ENCODE measurements at regions not wholly inside any gene's neighbourhood (a gene's known extent, or its start where the extent isn't known, plus 50 kb on each side); places are given as distances from the start of the nearest gene placed in this dataset.
"Not testable (repeated sequence)": the region's sequence is repeated elsewhere in the genome, so short reads cannot be mapped to it uniquely, and the experiment has no call there.

DNA sequence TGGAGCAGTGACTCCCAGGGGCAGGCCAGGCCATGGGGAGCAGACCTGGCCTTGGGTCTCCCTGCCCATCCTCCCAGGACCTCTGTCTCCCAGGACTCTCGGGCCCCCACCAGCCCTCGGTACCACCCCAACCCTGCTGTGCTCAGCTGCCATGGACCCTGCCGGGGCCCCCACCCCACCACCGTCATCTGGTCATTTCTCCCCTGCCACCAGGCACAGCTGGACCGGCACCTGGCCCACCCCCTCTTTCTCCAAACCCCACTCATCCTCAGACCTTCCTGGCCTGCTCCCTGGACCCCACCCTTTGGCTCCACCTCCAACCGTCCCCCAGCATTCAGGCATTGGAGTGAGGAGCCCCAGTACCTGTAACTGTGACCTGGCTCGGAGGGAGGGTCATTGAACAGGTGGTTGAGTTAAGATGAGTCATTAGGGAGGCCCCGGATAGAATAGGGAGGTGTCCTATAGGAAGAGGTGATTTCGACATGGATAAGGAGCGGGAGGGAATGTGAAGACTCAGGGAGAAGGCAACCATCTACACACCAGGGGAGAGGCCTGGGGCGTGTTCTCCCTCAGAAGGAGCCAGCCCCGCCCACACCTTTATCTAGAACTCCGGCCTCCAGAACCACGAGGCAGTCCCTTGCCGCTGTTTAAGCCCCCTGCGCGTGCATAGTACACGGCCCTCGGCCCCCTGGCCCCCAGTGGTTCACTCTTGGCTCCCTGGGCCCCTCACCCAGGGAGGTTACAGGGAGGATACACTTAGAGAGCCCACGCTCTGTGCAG, 1395.9 kb downstream of the BRD1 start:
- no peak for DNase-seq

DNA sequence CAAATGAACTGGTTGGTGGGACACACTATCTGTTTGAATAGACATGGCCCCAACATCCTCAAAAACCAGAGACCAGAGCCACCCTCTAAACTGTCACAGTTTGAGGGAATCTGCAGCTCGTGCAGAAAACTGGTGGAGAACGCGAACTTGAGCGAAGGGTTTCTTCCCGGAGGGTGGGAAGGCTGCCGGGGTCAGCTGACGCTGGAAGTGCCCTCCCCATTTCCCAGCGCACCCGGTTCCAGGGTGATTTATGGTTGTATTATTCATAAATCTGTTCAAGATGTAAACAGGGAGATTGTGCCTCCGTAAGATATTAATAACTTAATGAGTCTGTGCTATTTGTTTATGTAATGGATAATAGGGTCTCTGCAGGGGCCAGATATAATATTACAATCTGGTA, 1396.7 kb downstream of the BRD1 start:
- DNase-seq, result no peak

DNA sequence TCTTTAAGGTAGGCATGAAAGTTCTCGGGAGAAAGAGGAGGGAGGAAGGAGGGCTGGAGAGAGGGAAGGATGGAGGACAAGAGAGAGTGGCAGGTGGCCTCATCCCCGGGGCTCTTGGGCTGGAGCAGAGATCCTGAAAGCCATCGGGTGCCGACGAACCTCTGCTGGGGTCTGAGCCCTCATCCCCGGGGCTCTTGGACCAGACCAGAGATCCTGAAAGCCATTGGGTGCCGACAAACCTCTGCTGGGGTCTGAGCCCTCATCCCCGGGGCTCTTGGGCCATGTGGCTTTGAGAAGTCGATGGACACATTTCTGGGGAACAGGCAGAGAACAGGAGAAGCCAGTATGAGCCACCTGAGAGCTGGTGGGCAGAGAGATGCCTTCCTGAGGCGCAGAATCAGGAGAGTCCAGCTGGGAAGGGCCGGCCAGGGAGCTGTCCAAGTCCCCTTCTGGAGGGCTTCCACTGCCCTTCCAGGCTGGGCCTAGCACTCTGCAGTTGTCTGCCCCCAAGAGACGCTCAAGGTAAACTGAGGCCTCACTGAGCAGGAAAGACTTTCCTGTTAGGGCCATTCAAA, 1398.1 kb downstream of the BRD1 start:
- DNase-seq, result no peak

DNA sequence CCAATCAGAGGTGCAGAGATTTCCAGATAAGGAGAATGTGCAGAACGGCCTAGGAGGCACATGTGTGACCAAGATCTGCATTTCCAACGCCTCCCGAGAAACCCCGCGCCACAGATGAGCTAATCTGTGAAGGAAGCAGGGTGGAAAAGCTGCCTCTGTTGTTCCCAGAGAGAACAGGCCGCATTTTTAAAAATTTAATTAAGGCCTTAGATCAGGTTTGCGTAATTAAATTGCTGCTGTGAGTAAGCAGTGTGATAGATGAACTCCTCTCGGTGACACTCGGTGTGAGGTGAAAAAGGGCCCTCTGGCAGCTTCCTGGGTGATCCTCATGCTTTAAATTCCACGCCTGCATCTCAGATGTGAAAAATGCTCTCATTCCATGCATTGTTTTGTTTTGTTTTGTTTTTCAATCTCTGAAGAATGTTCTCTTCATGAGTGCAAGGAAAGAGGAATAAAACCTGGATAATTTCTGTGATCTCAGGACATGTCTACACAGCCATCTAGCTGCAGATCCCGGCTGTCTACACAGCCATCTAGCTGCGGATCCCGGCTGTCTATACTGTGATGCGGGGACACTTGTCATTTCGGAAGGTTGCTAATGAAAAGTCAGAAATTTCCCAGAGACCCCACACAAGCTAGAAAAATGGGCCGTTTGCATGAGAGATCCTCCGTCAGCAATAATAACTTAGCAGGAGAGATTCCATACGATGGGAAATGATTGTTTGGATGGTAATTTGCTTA, 1398.9 kb downstream of the BRD1 start:
- DNase-seq, result no peak

DNA sequence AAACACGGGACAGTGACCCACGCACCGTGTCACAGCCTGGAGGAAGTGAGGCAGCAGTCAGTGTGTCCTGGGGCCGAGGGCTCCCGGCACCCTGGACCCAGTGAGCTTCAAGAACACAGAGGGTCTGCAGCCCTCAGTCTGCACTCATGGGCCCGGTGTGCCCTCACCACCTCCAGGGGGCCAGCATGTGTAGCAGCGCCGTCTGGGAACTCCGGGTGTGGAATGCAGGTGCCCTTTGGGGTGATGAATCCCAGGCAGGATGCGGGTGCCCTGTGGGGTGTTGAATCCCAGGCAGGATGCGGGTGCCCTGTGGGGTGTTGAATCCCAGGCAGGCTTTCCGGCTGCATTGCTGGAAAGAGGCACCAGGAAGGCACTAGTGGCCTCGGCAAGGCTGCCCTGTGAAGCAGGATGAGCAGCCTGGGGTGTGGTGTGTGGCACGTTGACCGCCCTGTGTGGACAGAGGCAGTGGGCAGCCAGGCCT, 1399.9 kb downstream of the BRD1 start:
- no peak for DNase-seq

DNA sequence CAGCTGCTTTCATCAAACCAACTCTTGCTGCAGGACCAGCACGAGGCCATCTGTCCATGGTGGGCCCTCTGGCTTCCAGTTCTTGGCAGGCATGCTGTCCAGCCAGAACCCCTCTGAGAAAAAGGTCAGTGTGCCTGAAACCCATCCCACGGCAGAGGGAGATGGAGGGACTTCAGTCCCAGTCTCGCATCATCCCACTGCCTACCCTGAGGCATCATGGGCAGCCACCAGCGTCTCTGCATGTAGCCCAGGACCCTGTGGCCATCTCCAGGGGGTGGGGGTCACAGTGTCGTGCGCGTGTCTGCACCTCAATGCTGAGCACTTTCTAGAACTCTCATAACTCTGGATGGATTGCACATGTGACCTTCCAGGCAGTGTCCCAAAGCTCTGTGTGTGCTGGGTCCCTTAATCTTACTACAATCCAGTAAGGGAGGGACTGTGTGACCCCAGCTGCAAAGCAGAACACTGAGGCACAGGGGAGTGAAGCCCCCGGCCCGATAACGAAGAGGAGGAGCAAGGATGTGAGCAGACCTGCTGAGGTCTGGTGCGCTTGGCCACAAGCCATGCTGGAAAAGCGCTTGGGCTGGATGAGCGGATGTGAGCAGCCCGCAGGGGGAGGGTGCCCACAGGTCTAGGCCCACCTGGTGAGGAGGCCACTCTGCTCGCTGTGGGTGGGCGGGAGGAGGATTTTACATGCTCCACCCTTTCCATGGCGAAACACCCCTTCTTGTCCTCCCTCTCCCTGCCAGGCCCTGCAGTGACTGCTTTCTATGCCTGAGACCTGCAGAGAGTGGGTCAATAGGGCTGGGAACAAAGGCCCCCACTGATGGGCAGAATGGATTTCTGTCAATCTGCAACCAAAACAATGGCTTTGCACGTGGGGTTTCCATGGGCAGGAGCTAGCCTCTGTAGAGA, 1401.0 kb downstream of the BRD1 start:
- no peak for DNase-seq

DNA sequence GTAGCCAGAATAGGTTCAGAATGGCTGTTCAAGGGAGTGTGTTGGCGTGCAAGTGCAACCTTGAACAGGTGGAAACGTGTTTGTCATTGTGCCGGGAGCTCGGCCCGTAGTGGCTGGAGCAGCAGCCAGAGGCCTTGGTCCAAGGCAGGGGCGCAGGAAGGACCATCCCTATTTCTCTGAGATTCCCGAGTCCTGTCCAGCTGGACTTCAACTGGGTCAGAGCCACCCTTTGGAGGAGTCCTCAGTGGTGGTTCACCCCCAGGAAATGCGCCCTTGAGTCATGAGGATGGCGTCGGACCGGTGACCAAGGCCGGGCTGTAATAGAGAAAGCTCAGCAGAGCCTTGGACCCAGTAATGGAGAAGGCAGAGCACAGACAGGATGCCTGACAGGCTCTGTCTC, 1402.0 kb downstream of the BRD1 start:
- no peak for DNase-seq

DNA sequence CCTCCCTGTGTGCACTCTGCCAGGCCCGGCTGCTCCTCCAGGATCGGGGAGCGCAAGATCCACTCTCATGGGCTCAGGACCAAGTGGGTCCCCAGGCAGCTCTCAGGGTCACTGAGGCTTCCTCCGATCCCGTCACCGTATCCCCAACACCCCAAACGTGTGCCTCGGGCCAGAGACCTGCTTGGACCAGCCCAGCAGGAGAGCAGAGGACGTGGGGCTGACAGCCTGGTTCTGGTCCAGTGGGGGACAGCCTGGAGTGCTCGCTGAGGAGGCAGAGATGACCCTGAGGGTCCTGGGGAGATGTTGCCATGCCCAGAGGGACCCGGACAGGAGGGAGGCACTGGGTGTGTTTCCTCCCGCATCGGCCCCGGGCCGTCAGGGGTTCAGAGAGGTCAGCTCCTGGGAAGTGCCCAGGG, 1402.6 kb downstream of the BRD1 start:
- DNase-seq, result no peak

DNA sequence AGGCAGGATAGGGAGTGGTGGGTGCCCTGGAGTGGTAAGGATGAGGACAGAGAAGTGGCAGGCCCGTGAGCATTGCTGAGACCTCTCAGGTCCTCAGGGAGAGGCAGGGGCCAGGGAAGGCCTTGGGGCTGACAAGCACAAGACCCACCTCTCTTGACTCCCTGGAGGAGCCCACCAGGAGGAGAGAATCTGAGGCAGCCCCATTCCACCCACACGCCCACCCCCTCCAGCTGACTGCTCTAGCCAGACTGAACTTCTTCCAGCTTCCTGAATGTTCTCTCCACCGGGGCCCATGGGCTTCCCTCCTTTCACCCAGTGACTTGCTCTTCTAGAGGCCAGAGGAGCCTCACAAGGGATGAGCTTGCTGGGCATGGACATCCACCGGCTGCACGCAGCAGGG, 1403.0 kb downstream of the BRD1 start:
- DNase-seq, result no peak

DNA sequence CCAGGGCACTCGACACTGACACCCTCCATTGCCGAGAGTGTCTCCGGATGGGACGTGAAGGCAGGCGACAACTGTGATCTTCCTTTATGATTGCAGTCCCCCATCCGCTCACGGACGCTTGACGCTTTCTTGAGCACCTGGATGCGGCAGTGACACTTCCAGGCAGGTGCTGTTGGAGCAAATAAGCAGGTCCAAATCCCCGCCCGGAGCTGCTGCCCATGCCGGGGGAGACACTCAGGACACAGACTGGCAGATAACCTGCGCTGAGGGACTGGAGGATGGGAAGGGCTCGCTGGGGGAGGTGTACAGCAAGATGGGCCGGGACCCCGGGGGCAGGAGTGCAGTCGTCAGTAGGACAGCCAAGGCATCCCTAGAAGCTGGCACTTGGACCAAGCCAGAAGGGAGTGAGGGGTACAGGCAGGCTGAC, 1403.5 kb downstream of the BRD1 start:
- no peak for DNase-seq

DNA sequence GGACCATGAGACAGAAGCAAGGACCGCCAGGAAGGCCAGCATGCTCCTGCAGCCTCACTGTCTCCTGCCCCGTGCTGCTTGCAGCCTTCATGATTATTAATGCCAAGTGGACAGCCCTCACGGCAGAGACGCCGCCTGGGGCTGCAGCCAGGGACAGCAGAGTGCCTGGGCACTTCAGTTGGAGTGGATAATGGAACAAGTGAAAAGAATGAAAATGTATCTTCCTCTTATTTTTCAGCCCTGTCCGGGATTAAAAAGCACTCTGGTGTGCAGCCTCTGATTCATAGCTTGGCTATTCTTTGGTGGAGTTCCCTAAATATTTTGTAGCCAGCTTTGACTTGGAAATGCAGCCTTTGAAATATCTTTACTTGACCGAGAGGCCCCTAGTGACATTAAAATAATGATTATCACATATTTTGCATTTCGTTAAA, 1404.2 kb downstream of the BRD1 start:
- no peak for DNase-seq

DNA sequence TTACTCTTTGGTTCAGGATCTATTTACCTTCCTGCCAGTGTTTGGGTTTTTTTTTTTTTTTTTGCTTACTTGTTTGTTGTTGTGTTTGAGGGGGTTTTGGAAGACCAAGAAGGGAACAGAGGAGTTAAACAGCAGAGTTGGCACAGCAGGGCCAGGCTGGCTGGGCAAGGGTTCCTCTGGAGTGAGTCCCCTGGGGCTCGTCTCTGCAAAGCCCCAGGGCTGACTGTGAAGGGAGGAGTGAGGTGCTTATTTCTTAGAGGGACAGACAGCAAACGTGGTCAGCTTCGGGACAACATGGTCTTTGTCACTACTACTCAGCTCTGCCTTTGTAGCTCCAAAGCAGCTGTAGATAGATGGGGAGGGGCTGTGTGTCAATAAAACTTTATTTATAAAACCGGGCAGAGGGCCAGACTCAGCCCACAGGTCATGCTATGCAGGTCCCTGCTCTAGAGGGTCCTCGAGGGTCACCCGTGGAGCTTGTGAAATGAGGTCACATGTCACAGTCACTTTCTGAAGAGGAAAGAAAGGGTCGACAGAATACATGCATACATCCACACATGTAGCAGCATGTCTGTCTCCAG, 1404.7 kb downstream of the BRD1 start:
- no peak for DNase-seq

DNA sequence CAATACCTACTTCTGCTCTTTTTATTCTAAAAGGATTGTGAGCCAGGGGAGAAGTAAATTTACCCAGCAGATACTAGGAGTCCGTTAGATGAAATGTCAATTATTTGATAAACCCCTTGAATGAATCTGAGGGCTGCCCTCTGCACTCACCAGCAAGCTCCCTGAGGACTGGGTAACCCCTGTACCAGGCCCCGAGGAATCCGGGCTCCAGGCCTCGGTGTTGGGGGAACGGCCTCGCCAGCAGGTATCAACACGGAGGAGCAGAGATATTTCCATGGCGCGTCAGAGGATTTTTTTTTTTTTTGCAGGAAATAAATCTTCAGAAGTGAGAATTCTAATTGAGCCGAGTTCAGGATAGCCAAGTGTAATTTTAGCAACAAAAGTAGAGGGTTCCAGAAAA, 1408.8 kb downstream of the BRD1 start:
- DNase-seq, result no peak

DNA sequence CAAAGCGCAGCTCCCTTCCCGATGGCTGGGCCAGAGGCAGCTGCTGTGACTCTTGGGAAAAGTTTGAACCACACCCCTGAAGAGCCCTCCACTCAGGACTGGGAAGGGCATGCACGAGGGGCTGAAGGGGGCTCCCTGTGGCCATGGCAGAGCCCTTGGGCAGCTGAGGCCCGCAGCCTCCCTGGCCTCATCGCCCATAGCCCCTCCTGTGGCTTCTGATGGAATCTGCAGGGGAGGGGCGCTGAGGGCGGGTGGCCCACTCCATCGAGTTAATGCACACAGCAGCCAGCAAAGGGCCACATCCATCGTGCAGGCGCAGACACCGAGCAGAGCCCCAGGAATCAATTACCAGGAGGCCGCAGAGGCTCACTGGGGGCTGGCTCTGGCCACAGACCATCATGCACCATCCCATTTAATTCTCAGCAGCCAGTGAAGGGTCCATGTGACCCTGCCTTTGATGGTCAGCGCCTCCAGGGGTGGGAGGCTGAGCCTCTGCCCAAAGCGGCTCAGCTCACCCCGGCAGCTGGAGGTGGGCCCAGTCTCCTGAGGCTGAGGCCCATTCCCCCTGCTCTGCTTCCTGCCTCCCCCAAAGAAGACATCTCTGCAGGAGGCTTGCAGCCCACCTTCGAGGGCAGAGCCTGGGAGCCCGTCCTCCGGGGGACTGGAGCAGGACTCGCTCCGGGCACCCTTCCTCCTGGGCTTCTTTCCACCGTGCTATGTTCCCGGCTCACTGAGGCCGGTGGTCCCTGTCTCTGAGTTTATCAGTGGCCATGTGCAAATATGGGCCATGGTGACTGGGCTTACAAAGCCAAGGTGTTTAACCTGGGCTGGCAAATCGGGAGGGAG, 1410.2 kb downstream of the BRD1 start:
- DNase-seq, result no peak

DNA sequence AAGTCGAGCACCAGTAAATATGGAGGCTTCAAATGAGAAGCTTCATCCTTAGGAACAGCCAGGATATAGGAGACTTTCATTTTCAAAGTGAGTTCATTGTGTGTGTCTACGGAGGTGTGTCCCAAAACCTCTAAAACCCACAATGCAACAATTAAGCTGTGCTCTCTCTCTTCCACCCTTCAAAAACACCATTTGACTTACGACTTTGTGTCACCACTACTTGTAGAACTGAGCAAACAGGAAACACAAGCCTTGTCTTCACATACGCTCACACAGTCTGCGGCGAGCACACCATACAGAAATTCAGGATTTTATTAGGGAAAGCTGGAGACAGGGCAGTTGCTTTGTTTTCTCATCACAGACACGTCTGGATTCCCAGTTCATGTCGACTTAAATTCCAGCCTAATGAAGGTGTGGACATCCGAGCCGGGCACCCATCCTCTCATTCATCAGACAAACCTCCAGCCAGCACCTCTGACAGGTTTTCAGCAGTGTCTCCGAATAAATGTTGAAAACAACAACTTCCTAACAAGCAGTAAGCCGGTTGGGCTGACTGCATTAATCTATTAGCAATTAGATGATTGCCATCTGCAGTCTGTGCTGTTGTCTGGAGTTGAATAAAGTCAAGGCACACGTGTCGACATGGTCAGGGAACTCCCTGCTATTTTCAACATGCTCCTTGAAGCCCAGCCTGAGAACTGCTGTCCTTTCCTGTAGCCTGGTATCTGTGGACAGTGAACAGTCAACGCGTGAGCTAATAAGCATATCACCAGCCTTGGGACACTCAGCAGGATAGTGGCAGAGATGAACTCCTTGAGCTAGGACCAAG, 1411.1 kb downstream of the BRD1 start:
- DNase-seq, result no peak

DNA sequence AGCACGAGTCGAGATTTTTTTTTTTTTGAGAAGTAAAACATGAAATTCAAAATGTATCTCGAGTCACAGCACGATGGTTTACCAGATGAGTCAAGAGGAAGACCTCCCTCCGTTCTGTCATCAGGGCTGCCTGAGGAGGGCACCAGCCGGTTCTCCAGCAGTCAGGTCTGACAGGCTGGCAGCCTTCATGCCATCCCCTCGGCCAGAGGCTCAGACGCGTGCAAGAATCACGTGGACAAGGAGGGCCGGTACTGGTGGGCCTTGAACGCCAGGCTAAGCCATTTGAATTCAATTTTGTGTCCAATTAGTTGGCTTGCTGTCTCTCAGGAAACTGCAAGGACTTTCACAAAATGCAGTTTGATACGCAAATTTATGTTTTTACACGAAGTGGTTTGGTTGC, 1412.2 kb downstream of the BRD1 start:
- no peak for DNase-seq

DNA sequence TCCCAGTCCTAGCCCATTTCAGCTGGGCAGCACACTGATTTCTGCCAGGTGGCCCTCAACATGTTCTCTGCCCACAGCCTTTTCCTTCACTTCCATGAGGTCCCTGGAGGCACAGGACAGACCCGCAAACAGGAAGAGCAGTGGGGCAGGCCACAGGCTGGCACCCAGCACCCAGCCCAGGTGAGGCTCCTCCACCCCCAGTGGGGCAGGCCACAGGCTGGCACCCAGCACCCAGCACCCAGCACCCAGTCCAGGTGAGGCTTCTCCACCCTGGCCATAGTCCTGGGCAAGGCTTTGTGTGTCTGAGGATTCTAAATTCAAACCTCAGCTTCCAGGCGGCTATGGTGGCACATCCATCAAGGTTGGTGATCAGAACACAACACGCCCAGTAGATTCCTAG, 1413.0 kb downstream of the BRD1 start:
- no peak for DNase-seq

DNA sequence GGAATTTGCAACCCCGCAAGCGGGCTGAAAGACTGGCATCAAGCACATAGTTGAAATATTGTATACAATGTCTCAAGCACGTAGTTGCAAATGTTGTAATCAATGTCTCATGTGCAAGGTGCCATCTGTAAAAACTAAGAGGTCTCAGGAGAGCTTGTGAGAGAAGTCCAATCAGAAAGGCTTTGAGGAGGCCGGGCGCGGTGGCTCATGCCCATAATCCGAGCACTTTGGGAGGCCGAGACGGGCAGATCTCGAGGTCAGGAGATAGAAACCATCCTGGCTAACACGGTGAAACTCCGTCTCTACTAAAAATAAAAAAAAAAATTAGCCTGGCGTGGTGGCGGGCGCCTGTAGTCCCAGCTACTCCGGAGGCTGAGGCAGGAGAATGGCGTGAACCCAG, 1414.7 kb downstream of the BRD1 start:
- DNase-seq, result not testable (repeated sequence)

DNA sequence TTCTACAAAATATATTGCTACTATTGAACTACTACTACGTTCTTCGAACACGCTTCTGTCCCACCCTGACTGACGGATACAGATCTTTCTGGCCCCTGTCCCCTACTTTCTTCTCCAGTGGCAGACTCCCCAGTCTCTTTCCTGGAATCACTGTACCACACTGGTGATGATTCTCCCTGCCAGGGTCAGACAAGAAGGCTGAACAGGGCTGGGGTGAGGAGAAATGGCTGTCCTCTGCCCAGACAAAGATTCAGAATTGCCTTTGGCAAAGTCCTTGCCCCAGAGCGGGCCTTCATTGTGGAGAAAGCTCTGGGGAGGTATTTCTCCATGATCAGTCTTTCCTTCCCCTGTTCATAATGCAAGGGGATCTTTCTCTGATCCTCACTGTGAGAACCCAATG, 1417.1 kb downstream of the BRD1 start:
- no peak for DNase-seq

DNA sequence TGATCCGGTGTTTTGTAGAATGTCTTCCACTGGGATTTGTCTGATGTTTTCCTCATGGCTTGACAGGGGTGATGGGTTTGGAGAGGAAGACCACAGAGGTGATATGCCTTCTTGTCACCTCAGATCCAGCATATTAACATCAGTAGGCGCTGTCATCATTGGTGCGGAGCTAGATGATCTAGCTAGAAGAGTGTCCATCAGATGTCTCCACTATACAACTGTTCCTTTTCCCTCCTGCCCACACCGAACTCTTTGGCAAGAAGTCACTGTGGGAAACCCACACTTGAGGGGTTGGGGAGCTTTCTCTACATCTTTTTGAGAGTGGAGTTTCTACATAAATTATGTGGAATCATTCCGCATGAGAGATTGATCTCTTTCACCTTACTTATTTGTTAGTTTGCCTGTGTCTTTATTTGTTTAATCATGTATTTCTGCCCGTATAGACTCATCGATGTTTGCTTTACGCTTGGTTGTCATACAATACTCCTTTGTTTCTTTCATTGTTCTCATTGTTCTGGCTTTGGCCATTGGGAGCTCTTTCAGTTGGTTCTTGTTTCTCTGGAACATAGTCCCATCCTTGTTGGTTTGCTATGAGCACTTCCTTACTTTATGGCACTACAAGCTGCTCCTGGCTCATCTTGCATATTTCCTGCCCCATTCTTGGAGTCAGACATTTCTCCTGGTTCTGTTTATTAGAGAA, 1420.3 kb downstream of the BRD1 start:
- no peak for DNase-seq
